Neural progenitor cell (in vitro differentiated cells): ENCODE measurements at regions not wholly inside any gene's neighbourhood (a gene's known extent, or its start where the extent isn't known, plus 50 kb on each side); places are given as distances from the start of the nearest gene placed in this dataset.

Experiments used
- EZH2 ChIP-seq: fragments of 200-600 bp; sonication (generic); IDR thresholded peaks from 2 replicates; pipeline ENCODE4 v1.6.1; 2017; ENCODE audit warnings: antibody characterized with exemption, mild to moderate bottlenecking, moderate library complexity
- EZH2phosphoT487 ChIP-seq: fragments of 200-600 bp; sonication (generic); IDR thresholded peaks from 2 replicates; pipeline ENCODE4 v1.6.1; 2017; ENCODE audit warnings: antibody characterized with exemption
- TF ChIP-seq, protein P1 (sequence below): fragments of 200-600 bp; sonication (generic); IDR thresholded peaks from 2 replicates; pipeline ENCODE4 v1.5.1; 2017; ENCODE audit warnings: antibody characterized with exemption, mild to moderate bottlenecking

DNA sequence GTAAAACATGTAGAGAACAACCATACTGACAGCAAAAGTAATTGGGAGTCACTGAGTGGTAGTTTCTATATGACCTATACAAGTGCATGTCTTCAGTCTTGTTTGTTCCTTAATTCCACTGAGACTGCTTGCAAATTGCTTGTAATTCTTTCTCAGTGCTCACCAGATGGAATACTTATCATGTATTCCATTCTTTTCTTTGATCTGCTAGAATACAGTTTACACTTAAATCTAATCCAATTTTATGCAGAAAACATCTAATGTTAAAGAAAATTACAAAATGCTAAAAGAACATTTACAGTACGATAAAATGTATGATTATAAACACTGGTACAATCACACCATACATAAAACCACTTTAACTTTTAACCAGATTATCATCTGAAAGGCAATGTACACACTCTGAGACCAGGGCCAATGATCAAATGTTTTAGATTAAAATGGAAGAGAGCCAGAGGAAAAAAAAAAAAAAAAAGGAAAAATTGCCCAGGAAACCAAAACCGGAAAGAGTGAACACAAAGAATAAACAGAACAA, 741.4 kb downstream of the FAT4 start:
- TF ChIP-seq, protein P1, sequence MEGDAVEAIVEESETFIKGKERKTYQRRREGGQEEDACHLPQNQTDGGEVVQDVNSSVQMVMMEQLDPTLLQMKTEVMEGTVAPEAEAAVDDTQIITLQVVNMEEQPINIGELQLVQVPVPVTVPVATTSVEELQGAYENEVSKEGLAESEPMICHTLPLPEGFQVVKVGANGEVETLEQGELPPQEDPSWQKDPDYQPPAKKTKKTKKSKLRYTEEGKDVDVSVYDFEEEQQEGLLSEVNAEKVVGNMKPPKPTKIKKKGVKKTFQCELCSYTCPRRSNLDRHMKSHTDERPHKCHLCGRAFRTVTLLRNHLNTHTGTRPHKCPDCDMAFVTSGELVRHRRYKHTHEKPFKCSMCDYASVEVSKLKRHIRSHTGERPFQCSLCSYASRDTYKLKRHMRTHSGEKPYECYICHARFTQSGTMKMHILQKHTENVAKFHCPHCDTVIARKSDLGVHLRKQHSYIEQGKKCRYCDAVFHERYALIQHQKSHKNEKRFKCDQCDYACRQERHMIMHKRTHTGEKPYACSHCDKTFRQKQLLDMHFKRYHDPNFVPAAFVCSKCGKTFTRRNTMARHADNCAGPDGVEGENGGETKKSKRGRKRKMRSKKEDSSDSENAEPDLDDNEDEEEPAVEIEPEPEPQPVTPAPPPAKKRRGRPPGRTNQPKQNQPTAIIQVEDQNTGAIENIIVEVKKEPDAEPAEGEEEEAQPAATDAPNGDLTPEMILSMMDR: no peak
- no peak for TF ChIP-seq EZH2phosphoT487
- TF ChIP-seq EZH2: no peak
